GM21360 (cell line): ENCODE measurements at regions not wholly inside any gene's neighbourhood (a gene's known extent, or its start where the extent isn't known, plus 50 kb on each side); places are given as distances from the start of the nearest gene placed in this dataset.

Source experiments
- ATAC-seq: cut with Tn5 transposase; IDR thresholded peaks from one replicate; pipeline ENCODE4 v1.9.1; 2021; ENCODE audit warnings: mild to moderate bottlenecking, moderate library complexity; ENCODE audit not compliant: unreplicated experiment

DNA sequence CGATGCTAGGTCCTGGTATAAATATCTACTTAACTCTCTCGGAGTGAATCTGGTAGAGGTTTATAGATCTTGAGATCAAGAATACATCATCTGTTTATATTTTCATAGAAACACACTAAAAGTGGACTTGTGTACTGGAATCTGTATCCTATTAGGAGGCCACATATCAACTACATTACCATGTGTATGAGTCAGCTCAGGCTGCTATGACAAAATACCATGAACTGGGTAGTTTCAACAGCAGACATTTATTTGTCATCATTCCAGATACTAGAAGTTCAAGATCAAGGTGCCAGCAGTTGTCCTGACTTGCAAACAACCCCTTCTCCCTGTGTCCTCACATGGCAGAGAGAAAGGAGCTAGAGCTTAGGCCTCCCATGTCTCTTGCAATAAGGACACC is 113.9 kb upstream of the PFKP start:
- ATAC-seq, result no peak

DNA sequence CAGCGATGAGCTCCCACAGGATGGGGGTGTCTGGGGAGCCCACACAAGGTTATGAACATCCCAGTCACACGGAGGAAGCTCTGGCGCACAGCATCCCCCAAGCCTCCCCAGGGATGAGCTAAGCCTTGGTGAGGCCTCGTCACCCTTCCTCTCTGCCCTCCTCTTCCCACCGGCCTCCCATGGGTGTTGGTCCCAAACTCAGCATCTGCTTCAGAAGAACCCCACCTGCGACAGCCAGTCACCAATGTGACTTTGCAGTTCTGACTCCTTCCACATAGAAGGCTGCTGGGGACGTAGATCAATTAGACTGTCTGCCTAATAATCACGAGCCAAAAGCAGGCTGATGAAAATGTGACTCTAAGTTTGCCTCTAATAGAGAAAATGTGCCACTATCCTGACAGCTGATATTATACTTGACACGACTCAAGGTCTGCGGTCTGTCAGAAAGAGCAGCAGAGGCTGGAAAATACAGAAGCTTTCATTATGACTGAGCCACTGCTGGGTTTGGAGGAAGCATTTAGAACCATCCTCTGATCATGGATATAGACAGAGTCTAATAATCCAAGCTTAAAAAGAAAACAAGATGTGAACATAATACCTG is 116.0 kb upstream of the PFKP start:
- ATAC-seq, result no peak

DNA sequence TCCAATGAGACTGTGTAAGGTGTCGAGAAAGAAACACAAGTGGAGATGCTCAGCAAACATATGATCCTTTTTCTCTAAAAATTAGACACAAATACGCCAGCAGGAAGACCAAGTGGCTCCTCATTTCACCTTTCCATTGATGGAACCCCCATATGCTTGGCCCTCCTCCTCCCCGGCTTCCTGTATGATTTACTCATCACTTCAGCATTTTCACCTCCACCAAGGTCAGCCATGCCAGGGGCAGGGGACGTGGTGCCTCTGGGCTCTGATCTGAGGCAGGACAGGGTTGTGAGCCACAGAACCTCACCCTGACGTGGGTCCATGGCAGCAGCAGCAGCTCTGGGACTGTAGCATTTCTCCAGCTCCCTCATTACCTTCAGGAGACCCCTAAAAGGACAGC is 116.8 kb upstream of the PFKP start:
- no peak for ATAC-seq

DNA sequence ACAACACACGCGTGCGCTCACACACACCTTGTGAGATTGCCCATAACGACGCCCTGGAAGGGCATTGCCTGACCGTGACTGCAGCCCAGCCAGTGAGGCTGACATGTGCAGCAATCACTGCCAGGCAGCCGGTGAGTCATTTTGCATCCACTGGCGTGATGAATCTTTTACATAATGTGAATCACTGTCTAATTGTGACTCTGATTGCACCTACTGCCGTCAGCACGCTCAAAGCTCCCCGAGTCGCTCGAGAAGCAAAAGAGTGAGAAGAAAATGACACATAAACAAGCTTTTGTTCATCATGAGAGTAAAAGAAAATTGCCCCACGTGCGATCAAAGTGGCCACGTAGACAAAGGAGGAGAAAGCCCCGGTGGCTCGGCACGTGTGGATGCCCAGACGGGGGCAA is 117.4 kb upstream of the PFKP start:
- peak; percentile 40 for ATAC-seq

DNA sequence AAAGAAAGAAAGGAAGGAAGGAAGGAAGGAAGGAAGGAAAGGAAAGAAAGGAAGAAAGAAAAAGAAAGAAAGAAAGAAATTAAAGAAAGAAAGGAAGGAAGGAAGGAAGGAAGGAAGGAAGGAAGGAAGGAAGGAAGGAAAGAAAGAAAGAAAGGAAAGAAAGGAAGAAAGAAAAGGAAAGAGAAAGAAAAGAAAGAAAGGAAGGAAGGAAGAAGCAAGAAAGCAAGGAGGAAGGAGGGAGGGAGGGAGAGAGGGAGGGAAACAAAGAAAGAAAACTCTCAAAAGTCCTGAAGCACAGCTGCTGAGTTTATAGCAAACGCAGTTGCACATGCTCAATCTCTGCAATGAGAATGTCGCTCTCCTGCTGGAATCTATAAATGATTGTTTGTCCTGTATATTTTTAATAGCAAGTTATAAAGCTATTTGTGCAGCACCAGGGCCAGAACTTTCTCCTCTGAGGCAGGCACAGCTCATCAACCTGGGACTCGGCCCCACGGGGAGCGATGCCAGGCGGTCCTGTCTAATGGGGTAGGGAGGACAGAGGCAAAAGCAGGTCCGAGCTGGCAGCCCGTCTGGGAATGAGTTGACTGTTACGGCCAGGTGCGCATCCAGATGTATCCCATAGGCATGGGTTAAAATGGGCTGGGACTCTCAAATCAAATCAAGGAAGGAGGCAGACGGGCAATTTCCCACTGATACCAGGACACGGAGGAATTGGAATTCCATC is 118.0 kb upstream of the PFKP start:
- no peak for ATAC-seq

DNA sequence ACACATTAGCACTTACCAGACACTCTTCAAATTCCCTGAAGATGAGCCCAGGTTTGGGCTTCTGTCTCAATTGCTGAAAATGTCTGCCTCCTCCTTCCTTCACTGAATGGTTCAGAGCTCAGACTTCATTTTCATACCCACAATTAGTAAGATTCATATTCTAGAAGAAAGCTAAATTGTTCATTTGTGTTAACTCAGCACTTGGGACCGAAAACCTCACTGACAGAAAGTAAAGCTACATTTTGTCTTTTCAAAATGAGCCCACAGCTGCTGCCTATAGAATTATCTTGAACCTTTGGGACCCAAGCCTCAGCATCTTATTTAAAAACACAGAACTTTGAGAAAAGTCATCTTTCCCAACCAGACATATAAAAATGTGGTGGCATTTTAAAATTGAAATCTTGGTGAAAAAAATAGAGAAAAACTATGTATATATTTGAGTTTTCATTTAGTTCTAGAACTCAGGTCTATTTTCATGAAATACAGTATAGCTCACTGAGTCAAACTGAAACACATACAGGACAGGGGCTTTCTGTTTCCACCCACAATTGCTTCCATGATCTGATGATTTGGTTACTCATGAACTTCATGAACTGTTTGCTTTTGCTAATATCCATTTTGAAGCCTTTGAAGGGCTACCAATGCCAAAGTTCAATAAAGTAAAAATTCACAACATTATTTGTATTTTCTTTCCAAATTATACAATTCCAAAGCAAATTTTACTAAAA is 119.1 kb upstream of the PFKP start:
- peak; percentile 64 for ATAC-seq

DNA sequence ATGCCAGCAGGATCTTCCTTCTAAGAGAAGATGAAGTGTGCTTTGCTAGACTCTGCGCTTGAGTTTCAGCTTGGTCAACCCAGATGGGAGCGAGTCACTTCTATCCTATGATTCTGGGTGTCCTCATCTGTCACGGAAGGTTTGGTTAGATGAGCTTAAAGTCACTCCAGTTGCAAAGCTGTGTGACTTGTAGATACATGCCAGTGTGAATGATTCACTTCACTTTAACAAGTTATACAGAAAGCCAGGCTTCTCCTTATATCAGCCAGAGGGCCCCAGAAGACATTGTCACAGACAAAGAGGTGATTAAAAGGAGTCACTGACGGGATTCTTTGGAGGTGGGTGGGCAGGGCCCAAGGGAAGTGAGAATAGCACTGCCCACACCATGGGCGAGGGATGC is 122.6 kb upstream of the PFKP start:
- no peak for ATAC-seq

DNA sequence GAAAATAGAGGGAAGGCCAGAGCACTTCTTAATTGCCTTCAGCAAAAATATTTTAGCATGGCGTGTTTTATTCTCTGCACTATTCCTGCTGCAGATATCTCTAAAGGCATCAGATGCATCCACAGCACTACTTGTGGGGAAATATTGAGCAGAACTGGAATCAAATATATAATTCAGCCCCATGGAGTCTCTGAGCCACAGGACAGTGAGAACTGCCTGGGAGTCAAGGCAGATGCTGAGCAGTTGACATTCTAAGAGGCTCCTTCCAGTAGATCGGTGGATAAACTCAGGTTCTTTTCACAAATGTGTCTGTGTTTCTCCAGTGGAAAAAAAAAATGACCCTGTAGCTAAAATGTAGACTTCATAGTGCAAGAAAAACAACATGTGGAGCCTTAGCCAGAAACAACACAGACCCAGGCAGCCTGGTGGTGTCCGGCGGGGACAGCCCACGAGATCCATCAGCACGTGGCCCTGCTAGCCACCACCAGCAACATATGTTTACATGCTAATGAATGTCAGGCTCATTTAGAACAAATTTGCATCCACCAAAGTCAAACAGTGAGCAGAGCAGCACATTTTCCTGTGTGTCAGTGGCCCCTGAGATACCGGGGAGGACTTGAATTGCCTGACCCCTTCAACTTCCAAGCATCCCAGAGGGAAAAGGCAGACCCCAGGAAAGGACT is 123.3 kb upstream of the PFKP start:
- no peak for ATAC-seq

DNA sequence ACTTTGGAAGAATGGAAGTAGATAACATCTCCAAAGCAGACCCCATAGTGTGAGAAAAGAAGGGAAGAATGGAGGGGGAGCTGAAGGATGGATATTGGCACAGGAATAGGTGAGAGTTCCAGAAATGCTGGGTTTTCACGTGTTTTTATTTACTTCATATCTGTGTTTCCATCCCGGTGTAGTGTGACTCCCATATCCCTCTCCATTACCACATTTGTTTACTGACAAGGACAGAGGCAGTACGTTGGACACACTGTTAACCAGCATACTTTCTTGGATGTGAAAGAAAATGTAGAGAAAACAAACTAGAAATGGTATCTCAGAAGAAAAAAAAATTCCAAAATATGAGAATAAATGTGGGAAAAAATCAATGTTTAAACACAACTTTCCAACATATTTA is 124.4 kb upstream of the PFKP start:
- ATAC-seq, result no peak

DNA sequence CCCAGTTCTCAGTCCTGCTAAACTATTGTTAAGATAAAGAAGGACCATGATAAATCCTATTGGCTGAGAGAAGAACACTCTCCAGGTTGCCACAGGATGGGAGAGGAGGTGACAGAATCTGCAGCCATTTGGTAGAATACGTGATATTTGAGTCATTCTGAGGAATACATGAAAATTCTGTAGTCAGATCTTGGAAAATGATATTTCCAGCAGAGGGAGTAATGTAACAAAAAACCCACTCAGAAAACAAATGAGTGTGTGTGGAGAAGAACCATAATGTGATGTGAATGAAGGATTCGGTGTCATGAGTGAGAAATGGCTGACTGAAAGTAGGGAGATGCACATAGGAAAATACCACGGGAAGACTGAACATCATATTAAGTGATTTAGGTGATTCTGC is 128.5 kb upstream of the PFKP start:
- no peak for ATAC-seq

DNA sequence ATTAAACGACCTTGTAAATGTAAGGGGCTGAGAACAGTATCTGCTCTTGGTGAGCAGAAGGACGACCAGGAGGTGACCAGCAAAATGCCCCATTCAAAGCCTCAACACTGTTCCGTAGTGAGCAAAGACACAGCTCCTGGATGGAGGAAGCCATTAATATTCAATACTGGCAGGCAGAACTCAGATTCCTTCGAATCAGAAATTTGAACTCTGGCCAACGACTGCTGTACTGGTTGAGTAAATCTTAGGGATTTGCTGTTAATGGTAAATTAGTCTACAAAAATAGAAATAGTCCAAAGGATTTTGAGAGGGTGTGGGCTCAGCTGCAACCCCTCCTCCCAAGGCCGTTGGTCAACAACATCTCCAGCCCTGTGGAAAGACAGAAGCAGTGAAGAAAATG is 130.5 kb upstream of the PFKP start:
- ATAC-seq, result no peak

DNA sequence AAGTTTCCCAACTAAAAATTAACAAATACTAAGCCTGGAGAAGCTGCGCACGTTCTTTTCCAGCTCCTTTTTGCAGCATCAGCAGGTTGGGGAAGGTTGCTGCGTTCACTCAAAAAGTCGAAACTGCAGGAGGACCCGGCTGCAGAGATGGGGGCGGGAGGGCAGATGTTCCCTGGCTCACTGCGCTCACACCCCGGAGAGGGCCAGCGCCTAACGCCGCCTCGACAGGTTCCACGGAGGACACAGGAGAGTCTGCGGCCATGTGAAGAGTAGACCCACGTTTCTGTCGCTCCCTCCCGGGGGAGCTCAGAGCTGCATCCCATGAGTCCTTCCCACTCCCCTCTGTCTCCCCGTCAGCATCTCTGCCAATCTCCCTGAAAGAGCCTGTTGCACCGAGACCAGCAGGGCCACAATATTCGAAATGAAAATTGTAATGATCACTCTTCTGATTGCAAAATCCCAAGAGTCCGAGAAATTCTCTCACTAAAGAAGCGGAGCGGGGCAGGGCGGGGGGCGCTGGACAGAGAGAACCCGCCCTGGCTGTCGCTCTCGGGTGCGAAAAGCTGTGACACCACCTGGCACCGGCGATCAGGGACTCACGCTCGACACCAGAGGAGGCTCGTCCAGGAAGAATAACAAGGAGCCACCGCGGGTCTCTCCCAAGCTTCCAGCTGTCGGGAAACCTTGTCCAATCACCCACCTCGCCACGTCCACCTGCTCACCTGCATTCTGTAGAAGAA is 131.5 kb upstream of the PFKP start:
- no peak for ATAC-seq

DNA sequence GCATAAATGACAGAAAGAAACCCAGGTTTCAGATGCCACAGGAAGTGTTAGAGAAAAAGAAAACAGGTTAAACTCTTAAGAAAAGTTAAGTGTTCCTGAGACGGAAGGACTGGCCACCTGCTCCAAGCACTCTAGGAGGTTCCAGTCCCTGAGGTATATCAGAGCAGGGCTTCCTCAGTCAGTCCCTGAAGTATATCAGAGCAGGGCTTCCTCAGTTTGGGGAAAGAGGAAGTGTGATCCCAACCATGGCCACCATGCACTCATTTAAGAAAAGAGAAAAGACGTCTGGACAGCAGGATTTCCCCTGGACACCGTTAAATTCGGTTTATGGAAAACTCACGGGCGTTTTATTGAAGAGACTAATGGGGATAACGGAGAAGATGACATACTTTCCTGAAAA is 133.4 kb upstream of the PFKP start:
- no peak for ATAC-seq

DNA sequence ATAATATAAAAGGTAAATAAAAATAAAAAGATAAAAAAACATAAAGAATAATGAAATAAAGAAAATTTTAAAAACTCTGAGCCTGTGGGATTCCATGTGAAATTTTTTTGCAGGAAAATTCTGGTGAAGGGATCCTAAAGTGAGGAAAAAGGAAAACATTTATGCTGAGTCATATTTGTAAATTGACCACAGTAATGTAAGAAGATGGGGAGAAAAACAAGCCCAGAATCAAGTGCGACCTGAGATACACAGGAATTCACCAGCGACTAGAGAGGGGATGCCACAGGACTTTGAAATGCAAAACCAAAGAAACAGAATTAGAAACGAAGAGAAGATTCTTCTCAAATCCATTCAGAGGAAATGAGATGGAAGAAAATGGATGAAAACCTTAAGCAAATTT is 133.8 kb upstream of the PFKP start:
- no peak for ATAC-seq

DNA sequence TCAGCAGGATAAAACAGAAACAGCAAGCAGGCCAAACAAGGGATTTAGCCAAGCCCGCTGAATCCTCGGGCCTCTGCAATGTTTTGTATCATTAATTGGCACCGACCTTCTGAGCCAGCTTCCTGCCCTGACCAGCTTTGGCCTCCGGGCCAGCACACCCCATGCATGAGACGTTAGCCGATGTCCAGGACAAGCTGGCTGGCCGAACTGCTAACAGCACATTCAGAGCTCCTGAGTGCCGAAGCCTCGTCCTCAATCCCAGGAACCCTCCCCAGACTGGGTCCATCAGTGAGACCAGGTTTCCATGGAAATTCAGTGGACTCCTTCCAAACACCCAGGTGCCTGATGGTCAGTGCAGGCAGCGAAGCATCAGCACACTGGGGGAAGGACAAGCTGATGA is 134.3 kb upstream of the PFKP start:
- no peak for ATAC-seq

DNA sequence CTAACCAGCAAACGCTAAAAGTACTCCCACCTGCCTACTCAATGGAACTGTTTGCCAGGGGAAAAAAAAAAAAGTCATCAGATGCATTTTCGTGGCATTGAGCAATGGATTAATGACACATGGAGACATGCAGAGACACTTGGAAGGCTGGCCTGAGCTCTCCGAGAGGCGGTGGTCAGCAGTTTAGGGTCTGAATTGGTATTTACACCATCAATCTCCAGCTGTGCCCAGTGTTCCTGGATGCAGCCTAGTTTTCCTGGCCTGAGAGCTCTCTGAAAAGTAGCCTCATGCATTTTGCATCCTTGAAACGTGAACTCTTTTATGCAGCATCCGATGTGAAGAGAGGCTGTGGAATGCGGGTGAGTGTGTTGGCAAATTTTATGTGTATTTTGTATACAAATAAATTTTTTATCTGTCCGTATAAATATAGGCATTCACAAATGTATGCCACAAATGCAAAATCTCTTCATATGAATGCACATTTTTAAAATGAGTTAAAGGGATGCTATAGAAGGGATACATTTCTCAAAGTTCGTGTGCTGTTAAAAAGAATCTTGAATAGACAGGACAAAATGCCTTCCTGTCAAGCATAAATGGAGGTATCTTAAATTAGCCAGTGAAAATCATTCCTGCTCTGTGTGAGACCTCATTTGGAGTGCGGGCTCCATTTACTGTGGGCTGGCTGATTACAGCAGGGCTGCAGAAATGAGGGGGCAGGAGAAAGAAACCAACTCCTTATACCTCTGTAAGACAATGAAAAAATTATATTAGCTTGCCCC is 137.7 kb upstream of the PFKP start:
- ATAC-seq, result no peak

DNA sequence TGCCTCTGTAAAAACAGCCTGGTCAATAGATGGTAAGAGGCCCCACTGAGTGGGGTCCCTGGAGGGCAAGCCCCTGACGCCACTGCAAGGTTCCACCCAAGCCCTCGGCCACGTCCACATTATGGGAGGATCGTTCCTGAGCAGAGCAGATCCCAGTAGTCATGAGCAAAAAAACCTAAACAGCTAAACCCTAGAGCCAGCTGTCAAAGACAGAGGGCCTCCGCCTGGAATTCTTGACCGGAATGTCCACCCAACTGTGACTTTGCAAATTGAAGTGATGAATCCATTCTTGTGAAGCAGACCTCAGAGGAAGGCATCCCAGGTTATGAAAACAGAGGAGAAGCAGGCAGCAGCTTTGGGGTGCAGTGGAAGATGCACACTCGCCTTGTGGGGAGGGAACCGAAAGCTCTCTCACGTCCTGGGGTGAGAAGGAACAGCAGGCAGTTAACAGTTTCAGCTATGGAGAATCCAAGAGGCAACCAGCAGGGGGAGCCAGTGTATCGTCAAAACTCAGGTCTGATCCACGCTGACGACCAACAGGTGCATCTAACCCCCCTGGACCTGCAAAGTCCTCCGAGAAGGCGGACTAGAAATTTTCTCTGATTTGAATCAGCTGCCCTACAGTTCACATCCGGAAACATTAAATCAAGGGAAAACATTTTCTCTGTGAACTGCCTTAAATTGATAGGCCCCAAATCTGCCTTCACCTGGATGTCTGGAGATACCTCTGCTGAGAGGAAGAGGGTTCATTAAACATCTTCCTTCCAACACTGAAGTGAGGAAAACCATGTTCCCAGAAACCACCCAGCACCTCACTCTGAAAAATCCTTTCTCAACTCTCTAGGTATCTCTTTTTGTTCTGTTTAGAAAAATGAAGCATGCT is 139.1 kb upstream of the PFKP start:
- ATAC-seq, result peak; percentile 92

DNA sequence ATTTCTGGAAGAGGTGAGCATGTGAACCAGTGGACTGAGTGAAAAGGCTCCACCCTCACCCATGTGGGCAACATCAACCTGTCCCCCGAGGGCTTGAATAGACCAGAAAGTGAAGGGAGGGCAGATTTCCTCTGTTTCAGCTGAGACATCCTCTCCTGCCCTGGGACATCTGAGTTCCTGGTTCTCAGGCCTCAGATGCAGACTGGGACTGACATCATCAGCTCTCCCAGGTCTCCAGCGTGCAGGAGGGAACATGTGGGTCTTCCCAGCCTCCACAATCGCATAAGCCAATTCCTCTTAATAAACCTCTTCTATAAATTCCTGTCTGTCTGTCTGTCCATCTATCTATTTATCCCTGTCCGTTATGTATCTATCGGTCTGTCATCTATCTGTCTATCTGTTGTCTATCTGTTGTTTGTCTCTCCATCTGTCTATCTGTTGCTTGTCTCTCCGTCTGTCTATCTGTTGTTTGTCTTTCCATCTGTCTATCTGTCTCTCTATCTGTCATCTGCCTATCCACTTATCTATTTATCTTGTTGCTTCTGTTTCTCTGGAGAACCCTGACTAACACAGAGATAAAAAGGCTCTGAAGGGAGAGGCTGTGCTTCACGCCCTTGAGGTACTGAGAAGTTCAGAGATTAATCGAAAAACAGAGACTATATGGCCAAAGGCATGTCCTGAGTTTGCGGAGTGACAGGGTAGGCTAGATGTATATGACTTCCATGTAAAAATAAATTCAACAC is 140.3 kb upstream of the PFKP start:
- ATAC-seq, result no peak

DNA sequence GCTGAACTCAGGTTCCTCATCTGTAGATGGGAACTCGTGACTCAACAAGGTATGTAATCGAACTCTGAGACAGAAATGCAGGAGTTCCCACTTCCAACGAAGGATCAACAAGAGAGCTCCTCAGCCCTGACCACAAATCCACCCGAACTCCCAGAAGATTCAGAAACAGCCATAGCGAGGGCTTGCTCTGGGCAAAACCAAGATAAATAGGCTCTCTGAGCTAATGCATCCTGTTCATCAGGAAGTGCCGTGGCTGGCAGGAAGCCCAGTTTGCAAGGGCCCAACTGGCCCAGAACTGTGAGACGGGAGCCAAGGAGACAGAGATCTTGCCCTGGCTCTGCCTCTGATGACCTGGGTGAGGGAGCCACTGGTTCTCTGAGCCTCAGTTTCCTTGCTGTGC is 141.7 kb upstream of the PFKP start:
- ATAC-seq, result no peak
